RKO (cell line): ENCODE measurements at regions not wholly inside any gene's neighbourhood (a gene's known extent, or its start where the extent isn't known, plus 50 kb on each side); places are given as distances from the start of the nearest gene placed in this dataset.
"Not testable (repeated sequence)": the region's sequence is repeated elsewhere in the genome, so short reads cannot be mapped to it uniquely, and the experiment has no call there.

Source experiments
- DNase-seq: peaks from one replicate; pipeline ENCODE4 v3.0.0-alpha.2; 2016; ENCODE audit warnings: low spot score

GRCh38 chr18:76307293-76307690 lies 187.8 kb downstream of the ZNF516 start:
- DNase-seq: no peak

GRCh38 chr18:76306685-76307292 lies 188.3 kb downstream of the ZNF516 start:
- no peak for DNase-seq

- DNase-seq: no peak
These were observed 209.2 kb downstream of the ZNF516 start for GRCh38 chr18:76285866-76286265.

- DNase-seq: no peak
These were observed 213.5 kb downstream of the ZNF516 start for GRCh38 chr18:76281565-76281964.

- no peak for DNase-seq
These were observed 217.2 kb downstream of the ZNF516 start for GRCh38 chr18:76277801-76278200.

GRCh38 chr18:76275727-76276313 lies 219.2 kb downstream of the ZNF516 start:
- no peak for DNase-seq

GRCh38 chr18:76274468-76275289 lies 220.4 kb downstream of the ZNF516 start:
- DNase-seq: no peak

GRCh38 chr18:76273956-76274355 lies 221.1 kb downstream of the ZNF516 start:
- DNase-seq: no peak

- no peak for DNase-seq
These were observed 222.0 kb downstream of the ZNF516 start for GRCh38 chr18:76273036-76273545.

- not testable (repeated sequence) for DNase-seq
These were observed 227.6 kb downstream of the ZNF516 start for GRCh38 chr18:76267423-76267822.

- no peak for DNase-seq
These were observed 228.6 kb downstream of the ZNF516 start for GRCh38 chr18:76266236-76266991.

- DNase-seq: no peak
These were observed 229.4 kb downstream of the ZNF516 start for GRCh38 chr18:76265497-76266235.

GRCh38 chr18:76264876-76265250 lies 230.2 kb downstream of the ZNF516 start:
- no peak for DNase-seq

- no peak for DNase-seq
These were observed 230.7 kb downstream of the ZNF516 start for GRCh38 chr18:76264198-76264875.

GRCh38 chr18:76263046-76264005 lies 231.7 kb downstream of the ZNF516 start:
- DNase-seq: no peak

GRCh38 chr18:76260941-76261472 lies 234.0 kb downstream of the ZNF516 start:
- no peak for DNase-seq

GRCh38 chr18:76259711-76260110 lies 235.3 kb downstream of the ZNF516 start:
- DNase-seq: no peak

GRCh38 chr18:76259096-76259495 lies 235.9 kb downstream of the ZNF516 start:
- no peak for DNase-seq

- DNase-seq: peak; percentile 3
These were observed 236.8 kb downstream of the ZNF516 start for GRCh38 chr18:76258209-76258608.
